Heart right ventricle (tissue), 16 donors: ENCODE measurements at regions not wholly inside any gene's neighbourhood (a gene's known extent, or its start where the extent isn't known, plus 50 kb on each side); places are given as distances from the start of the nearest gene placed in this dataset.

Experiments used
- ATAC-seq, 8 donors: fragments of 200-7000 bp; cut with Tn5 transposase; one replicate each; pipeline ENCODE4 v1.9.1; 2020; ENCODE audit warnings: mild to moderate bottlenecking in 8 of 8, moderate library complexity in 8 of 8, moderate number of reproducible peaks in 1 of 8
- DNase-seq, 2 donors: peaks; one replicate each; pipeline ENCODE4 v3.0.0-alpha.2; 2020
- H3K27ac ChIP-seq, 10 donors: fragments of 200-600 bp; sonication (generic) in 2 of 10; one replicate each; pipeline versions ENCODE4 v1.5.0 to v1.8.0; 2020 to 2022; ENCODE audit warnings: mild to moderate bottlenecking in 3 of 10
- H3K27me3 ChIP-seq, 7 donors: fragments of 200-600 bp; one replicate each; pipeline ENCODE4 v1.8.0; 2021 to 2022; ENCODE audit warnings: mild to moderate bottlenecking in 2 of 7
- H3K36me3 ChIP-seq, 9 donors: fragments of 200-600 bp; sonication (generic) in 1 of 9; one replicate each; pipeline versions ENCODE4 v1.5.0 to v1.8.0; 2020 to 2022; ENCODE audit warnings: mild to moderate bottlenecking in 2 of 9
- H3K4me1 ChIP-seq, 9 donors: fragments of 200-600 bp; sonication (generic) in 1 of 9; one replicate each; pipeline versions ENCODE4 v1.5.0 to v1.8.0; 2020 to 2022; ENCODE audit warnings: mild to moderate bottlenecking in 4 of 9
- H3K4me3 ChIP-seq, 10 donors: fragments of 200-600 bp; sonication (generic) in 2 of 10; one replicate each; pipeline versions ENCODE4 v1.5.0 to v1.8.0; 2020 to 2022; ENCODE audit warnings: mild to moderate bottlenecking in 7 of 10, moderate library complexity in 2 of 10
- H3K9me3 ChIP-seq, 11 donors: fragments of 200-600 bp in 10 of 11; sonication (generic) in 2 of 11; one replicate each; pipeline versions ENCODE4 v1.5.0 to v1.8.0; 2013 to 2022; ENCODE audit warnings: mild to moderate bottlenecking in 2 of 11, control low read depth in 1 of 11, moderate library complexity in 1 of 11
- CTCF ChIP-seq, 9 donors: fragments of 200-600 bp; sonication (generic) in 2 of 9; IDR thresholded peaks; one replicate each; pipeline versions ENCODE4 v1.5.0 to v1.8.0; 2021 to 2022; ENCODE audit warnings: antibody characterized with exemption in 9 of 9, mild to moderate bottlenecking in 5 of 9, moderate library complexity in 1 of 9
- WGBS, 2 donors: extraction: QIAGEN DNeasy Blood & Tissue Kit; methylation state at CpG; one replicate each; pipeline ENCODE4 v1.1.7; 2013; ENCODE audit warnings: inconsistent platforms in 1 of 2; 5-methylcytosine and 5-hydroxymethylcytosine counted together
- intact Hi-C, 10 donors: fragments of 100-400 bp; cut with DNase I; formaldehyde crosslinking; loops; one replicate each; pipeline versions ENCODE4 v1.11.1 to v1.14.2; 2022
- donor health status: Arrhythmogenic right ventricular cardiomyopathy.
- donor health status: ischemic (EF 13 %, LVEDD 7.1; RV severe dilation, severe dysfunction).
- donor health status: healthy with polysubstance abuse.
- donor health status: DM: no; HTN: yes; CAD: no.
- donor health status: DM: no; HTN: no; CAD: no.
- donor health status: ischemic (EF 25% LVEDD 6.9; RV normal size, moderate dysfunction).
- donor health status: ischemic (EF 25% LVEDD 5.7; RV mildly dilated, moderate dysfunction).
- donor health status: healthy.
- donor health status: DM: yes; HTN: yes; CAD: no.
- donor health status: Ischemic cardiomyopathy.
- donor health status: ischemic (EF 35%, LVEDD 5.7; RV mildly dilated, moderate dysfunction).
- donor health status: nonischemic (EF 11% LVEDD 7.7; RV severe dilation, severe dysfunction).
- donor health status: DM: yes; HTN: yes; CAD: no.
- donor health status: PGD.
- donor health status: ischemic (EF 29% LVEDD 5.4; RV normal size, mild dysfunction).
- donor health status: nonischemic (EF 23%, LVEDD 6.1; RV moderate dilation, normal function).

GRCh38 chr3:40679290-40679689, 154.5 kb downstream of the ZNF621 start:
- Histone ChIP-seq H3K9me3 (peaks cover 0 to 16% (median 0%) of the 10 kb centered on the region in 11 donors), H3K4me3 (no peak overlapping the region), H3K4me1 (peaks cover 0 to 19% (median 0%) of the 10 kb centered on the region in 9 donors), H3K27me3 (no peaks in the 10 kb centered on the region), H3K36me3 (no peaks in the 10 kb centered on the region), H3K27ac (no peak overlapping the region)
- intact Hi-C loops, result no loop called here
- no peak for ATAC-seq
- 94% methylated on average over 4 of the region's 4 CpGs for WGBS, 2 donors
- no peak for TF ChIP-seq CTCF (IDR thresholded peaks at IDR 0.05)
- DNase-seq, result no peak

GRCh38 chr3:40680685-40681657, 156.2 kb downstream of the ZNF621 start:
- intact Hi-C loops, result no loop called here
- Histone ChIP-seq H3K9me3 (no peaks in the 10 kb centered on the region), H3K27ac (no peak overlapping the region), H3K27me3 (no peaks in the 10 kb centered on the region), H3K36me3 (no peaks in the 10 kb centered on the region), H3K4me1 (peaks cover 0 to 19% (median 0%) of the 10 kb centered on the region in 9 donors), H3K4me3 (no peak overlapping the region)
- DNase-seq, result peak in 1 of 2 donors; percentile 24
- TF ChIP-seq CTCF (IDR thresholded peaks at IDR 0.05), result no peak
- 69 to 74% methylated on average over 3 of the region's 3 CpGs for WGBS, 2 donors
- ATAC-seq, result peak in 2 of 8 donors; percentile 42 to 74

GRCh38 chr3:40681658-40682055, 156.9 kb downstream of the ZNF621 start:
- no peaks in the 10 kb centered on the region for H3K27me3 ChIP-seq
- intact Hi-C loops, result no loop called here

GRCh38 chr3:40689837-40690236, 165.1 kb downstream of the ZNF621 start:
- Histone ChIP-seq H3K4me3 (no peak overlapping the region), H3K4me1 (peaks cover 6 to 49% (median 36%) of the 10 kb centered on the region in 9 donors), H3K9me3 (no peaks in the 10 kb centered on the region), H3K27ac (peak overlapping the region in 3 of 10 donors; percentile 61 to 80 (median 78)), H3K36me3 (no peaks in the 10 kb centered on the region), H3K27me3 (no peaks in the 10 kb centered on the region)
- no peak for DNase-seq
- ATAC-seq, result no peak
- no peak for TF ChIP-seq CTCF (IDR thresholded peaks at IDR 0.05)
- 93% methylated on average over 1 of the region's 1 CpG for WGBS, 2 donors
- intact Hi-C loops, result loop anchor here in 2 of 10 donors (10.0 kb wide), 2 partner anchors 95 to 105 kb away; no protein-coding TSS in a partner anchor

More at GRCh38 chr3:40681658-40682055, 156.9 kb downstream of the ZNF621 start:
- Histone ChIP-seq H3K9me3 (no peaks in the 10 kb centered on the region), H3K4me1 (peaks cover 0 to 19% (median 0%) of the 10 kb centered on the region in 9 donors), H3K4me3 (no peak overlapping the region), H3K27ac (no peak overlapping the region), H3K36me3 (no peaks in the 10 kb centered on the region)
- ATAC-seq (no peak), DNase-seq (no peak)
- WGBS, 2 donors, result 92 to 93% methylated on average over 1 of the region's 1 CpG
- TF ChIP-seq CTCF (IDR thresholded peaks at IDR 0.05), result no peak
